NB4 (cell line): ENCODE measurements at regions not wholly inside any gene's neighbourhood (a gene's known extent, or its start where the extent isn't known, plus 50 kb on each side); places are given as distances from the start of the nearest gene placed in this dataset.

Experiments
- DNase-seq: peaks from one replicate; pipeline ENCODE4 v3.0.0; 2010; ENCODE audit warnings: low read depth
- H3K4me3 ChIP-seq: one replicate; pipeline ENCODE4 v1.5.1; 2011; ENCODE audit warnings: mild to moderate bottlenecking, low read depth, low read length, moderate library complexity
- MYC ChIP-seq: IDR thresholded peaks from 2 replicates; pipeline ENCODE4 v1.6.1; 2011; ENCODE audit warnings: low read depth, low read length
- POLR2A ChIP-seq: IDR thresholded peaks from 2 replicates; pipeline ENCODE4 v1.6.1; 2011; ENCODE audit warnings: mild to moderate bottlenecking; ENCODE audit not compliant: insufficient read length; ENCODE audit errors: extremely low read depth
- TF ChIP-seq, protein P1 (sequence below): IDR thresholded peaks from 2 replicates; pipeline ENCODE4 v1.6.1; 2011; ENCODE audit warnings: low read depth, low read length
- TF ChIP-seq, protein P2 (sequence below): IDR thresholded peaks from one replicate; pipeline ENCODE4 v1.5.1; 2012; ENCODE audit warnings: low read depth, low read length

DNA sequence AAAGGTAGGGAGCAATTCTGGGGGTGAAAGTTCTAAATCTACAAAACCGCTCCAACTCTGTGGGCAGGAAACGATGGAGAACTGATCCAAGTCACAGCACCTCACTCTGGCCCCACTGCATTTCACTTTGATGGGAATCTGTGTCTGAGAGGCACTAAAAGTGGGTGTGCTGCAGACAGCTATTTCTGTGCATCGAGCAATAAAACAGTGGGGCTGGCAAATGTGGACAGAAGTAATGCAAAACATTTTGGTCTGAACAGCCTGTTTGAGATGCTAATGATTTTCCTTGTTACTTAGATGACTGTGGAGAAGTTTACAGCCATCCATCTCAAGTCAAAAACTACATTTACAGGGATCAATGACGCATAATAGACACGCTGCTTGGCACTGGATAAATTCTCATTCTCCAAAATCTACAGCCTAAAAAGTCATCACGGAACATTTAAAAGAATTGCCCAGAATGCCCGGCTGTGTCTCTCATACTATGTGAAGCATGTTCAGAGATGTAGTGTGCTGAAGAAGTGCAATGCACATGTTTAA lies 1671.6 kb upstream of the TENM3 start:
- DNase-seq = no peak
- no peak for TF ChIP-seq POLR2A
- TF ChIP-seq MYC = no peak
- TF ChIP-seq, protein P1, sequence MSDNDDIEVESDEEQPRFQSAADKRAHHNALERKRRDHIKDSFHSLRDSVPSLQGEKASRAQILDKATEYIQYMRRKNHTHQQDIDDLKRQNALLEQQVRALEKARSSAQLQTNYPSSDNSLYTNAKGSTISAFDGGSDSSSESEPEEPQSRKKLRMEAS = no peak
- TF ChIP-seq, protein P2, sequence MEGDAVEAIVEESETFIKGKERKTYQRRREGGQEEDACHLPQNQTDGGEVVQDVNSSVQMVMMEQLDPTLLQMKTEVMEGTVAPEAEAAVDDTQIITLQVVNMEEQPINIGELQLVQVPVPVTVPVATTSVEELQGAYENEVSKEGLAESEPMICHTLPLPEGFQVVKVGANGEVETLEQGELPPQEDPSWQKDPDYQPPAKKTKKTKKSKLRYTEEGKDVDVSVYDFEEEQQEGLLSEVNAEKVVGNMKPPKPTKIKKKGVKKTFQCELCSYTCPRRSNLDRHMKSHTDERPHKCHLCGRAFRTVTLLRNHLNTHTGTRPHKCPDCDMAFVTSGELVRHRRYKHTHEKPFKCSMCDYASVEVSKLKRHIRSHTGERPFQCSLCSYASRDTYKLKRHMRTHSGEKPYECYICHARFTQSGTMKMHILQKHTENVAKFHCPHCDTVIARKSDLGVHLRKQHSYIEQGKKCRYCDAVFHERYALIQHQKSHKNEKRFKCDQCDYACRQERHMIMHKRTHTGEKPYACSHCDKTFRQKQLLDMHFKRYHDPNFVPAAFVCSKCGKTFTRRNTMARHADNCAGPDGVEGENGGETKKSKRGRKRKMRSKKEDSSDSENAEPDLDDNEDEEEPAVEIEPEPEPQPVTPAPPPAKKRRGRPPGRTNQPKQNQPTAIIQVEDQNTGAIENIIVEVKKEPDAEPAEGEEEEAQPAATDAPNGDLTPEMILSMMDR = no peak

DNA sequence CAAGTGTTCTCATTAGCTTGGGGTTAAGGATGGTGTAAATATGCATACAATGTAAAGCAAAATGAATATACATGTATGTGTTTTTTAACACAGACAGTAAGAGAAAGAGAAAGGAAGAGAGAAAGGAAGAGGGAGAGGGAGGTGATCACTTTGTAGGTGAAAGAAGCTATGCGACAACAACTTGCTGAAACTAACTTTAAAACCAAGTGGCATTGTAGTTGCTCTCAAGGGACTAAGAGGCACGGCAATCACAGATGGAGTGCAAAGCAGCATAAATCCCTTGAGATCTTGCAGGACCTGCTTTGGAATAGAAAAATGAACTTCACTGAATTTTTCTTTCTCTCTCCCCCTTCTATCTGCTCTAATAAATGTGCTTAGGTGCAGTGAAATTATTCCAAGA lies 1665.0 kb upstream of the TENM3 start:
- no peak for TF ChIP-seq MYC
- TF ChIP-seq, protein P2 = no peak
- TF ChIP-seq, protein P1 = no peak
- no peak for TF ChIP-seq POLR2A
- H3K4me3 ChIP-seq = no peak overlapping the region
- DNase-seq = no peak

More for the DNA sequence above, 1671.6 kb upstream of the TENM3 start:
- H3K4me3 ChIP-seq = no peak overlapping the region

DNA sequence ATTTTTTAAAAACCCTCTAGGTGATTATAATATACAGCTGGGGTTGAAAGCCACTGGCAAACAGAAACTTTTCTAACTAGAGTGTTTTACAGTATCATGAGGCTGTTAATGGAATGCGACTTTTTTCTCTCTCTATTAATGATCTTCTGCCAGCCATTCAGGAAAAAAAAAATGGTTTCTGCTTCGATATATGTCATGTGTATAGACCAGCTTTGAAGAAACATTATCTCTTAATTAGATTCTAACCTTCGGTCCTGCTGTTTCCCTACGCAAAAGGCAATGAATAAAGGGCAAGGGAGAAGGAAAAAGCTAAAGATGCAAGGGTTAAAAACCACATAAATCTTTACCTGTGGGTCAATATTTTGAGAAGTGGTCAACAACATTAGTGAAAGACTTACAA lies 1662.1 kb upstream of the TENM3 start:
- TF ChIP-seq, protein P1 = no peak
- TF ChIP-seq MYC = no peak
- no peak for TF ChIP-seq POLR2A
- TF ChIP-seq, protein P2 = no peak
- no peak for DNase-seq
- no peak overlapping the region for H3K4me3 ChIP-seq

DNA sequence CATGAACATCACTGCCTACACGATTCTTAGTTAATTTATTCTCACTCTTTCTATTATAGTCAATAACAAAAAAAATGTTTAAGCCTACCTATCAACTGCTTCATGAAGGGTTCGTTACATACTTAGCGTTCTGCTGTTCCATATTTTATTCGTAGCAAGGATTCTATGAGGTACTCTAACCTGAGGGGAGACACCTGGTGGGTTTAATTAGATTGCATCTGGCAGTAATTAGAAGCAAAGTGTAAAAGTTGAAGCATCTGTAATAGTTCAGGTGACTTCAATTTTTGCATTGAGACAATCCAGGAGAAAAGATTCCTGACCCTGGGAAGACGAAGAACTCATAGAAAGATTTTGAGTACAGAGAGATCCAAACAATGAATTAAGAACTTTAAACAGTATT lies 1655.8 kb upstream of the TENM3 start:
- no peak overlapping the region for H3K4me3 ChIP-seq
- DNase-seq = no peak
- TF ChIP-seq MYC = no peak
- TF ChIP-seq, protein P1 = no peak
- TF ChIP-seq POLR2A = no peak
- TF ChIP-seq, protein P2 = no peak

DNA sequence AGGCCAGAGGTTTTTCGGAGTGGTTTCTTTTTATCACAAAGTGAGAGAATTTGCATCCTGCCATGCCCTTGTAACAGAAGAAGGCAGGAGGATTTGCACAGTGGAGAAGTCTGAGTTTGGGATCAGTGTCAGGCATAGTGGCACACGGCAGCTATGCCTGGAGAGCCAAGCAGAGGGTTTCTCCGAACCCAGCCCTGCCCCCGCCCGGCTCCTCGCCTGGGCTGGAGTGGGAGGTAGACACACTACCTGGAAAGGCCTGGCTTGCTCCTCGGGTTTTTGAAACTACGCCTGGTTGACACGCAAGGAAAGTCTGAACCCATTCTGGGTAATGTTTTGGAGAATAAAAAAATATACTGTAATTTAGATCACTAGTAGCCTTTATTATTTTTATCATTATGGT lies 1653.6 kb upstream of the TENM3 start:
- no peak overlapping the region for H3K4me3 ChIP-seq
- no peak for DNase-seq
- TF ChIP-seq, protein P1 = no peak
- TF ChIP-seq MYC (no peak), POLR2A (no peak)
- TF ChIP-seq, protein P2 = no peak
